ENCODE measurements at regions not wholly inside any gene's neighbourhood (a gene's known extent, or its start where the extent isn't known, plus 50 kb on each side); places are given as distances from the start of the nearest gene placed in this dataset.
"Not testable (repeated sequence)": the region's sequence is repeated elsewhere in the genome, so short reads cannot be mapped to it uniquely, and the experiment has no call there.

DNA sequence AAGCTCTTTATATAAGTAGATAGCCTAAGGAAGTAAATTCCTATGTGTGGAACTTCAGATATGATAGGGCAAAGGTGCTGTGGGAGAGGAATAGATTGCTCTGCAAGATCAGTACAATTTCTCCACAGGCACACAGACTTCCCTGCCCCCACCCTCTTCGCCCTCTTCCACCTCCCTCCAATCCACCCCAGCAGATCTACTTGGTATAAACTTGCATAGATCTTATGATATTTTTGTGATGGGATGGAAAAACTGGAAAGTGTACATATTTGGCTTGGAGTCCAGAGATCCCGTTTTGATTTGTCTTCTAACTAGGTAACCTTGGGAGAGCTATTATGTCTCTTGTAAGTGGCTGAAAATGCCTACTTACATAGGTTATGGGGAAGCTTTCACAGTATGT is 586.3 kb upstream of the USP24 start:
- DNase-seq = no peak

GRCh38 chr1:55800503-55800902 is 585.3 kb upstream of the USP24 start:
- DNase-seq = no peak

GRCh38 chr1:55793856-55794255 is 578.7 kb upstream of the USP24 start:
- no peak for DNase-seq

DNA sequence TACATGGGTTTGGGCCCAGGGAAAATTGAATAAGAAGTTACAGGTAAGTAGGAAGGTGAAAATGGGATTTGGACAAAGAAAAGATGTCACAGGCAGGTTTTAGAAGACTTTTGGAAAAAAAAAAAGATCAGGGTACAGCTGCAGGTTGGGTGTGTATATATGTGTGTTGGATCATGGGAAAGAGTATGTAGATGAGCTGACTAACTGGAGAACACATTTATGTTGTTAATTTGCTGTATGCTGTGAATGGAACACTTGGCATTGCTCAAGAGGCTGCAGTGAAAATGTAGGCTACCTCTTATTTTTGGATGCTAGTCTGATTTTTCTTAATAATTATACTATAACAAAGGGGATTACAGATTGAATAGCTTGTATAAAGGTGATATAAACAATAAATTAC is 577.7 kb upstream of the USP24 start:
- DNase-seq = no peak

- DNase-seq = no peak
Observed at GRCh38 chr1:55789466-55789865, 574.3 kb upstream of the USP24 start.

DNA sequence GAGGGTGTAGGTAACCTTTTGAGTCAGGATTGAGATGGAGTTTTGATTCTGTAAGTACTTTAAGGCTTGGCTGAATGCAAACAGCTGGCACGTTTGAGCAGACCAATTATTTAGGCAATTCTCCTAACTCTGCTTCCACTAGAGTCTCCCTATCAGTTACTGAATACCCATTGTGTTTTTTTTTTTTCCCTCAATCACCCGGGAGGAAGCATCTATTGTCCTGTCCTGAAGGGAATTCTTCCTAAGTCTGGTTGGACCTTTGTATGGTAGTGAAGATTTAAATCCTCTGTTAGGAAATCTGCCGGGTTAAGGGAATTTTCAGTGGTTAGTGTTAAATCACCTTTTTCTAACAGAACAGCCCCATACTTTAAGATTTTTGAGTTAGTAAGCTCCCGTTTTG is 571.2 kb upstream of the USP24 start:
- no peak for DNase-seq

GRCh38 chr1:55784941-55785450 is 569.8 kb upstream of the USP24 start:
- not testable (repeated sequence) for DNase-seq

- DNase-seq = peak; percentile 92 to 95
Observed at GRCh38 chr1:55781944-55782482, 566.8 kb upstream of the USP24 start.

GRCh38 chr1:55781003-55781402 is 565.8 kb upstream of the USP24 start:
- peak in 1 of 2 experiments; percentile 63 for DNase-seq

- no peak for DNase-seq
Observed at GRCh38 chr1:55777545-55777944, 562.4 kb upstream of the USP24 start.

- peak; percentile 93 to 96 for DNase-seq
Observed at GRCh38 chr1:55775007-55775406, 559.8 kb upstream of the USP24 start.

GRCh38 chr1:55774446-55774845 is 559.3 kb upstream of the USP24 start:
- DNase-seq = no peak

- DNase-seq = no peak
Observed at GRCh38 chr1:55773211-55773940, 558.2 kb upstream of the USP24 start.

DNA sequence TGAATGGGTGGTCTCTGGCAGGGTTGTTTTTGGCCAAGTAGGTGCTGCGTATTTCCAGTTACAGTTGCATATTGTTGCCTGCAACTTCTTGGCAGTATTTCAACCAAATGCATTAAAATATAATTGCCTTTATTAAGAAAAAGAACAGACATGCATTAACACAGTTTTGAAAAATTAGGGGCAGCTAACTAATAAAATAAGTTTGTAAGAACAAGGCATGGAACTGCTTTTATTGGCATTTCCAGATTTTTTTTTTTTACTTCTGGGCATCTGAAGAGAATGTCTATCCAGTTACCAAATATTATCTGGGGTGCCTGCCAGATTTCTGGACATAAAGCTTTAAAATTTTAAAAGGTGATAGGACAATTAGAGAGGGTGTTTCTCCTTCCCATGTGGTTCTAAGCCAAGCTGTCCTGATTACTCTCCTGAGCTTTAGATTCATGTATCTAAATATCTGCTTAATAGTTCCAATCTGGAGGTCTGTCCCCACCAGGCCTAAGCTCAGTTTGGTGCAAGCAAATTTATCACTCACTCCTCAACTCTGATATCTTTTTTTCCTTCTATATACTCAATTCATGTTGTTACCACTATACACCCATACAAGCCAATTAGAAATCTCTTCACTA is 553.3 kb upstream of the USP24 start:
- DNase-seq = peak; percentile 42 to 64

DNA sequence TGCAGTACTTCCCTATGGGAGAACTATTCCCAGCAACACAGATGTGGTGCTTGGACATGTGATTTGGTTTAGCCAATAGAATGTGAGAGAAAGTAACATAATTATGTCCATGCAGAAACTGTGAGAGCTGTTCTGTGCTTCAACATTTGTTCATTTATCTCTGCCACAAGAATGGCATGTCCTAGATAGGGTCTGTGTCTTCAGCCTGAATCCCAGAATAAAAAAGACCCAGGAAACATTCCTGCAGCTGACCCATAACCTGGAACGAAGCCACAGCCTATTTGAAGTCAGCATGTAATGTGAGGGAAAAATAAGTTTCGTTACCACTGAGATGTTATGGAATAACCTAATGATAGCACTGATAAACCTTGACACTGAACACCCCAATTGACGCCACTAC is 552.0 kb upstream of the USP24 start:
- DNase-seq = no peak

- DNase-seq = not testable (repeated sequence)
Observed at GRCh38 chr1:55765505-55765904, 550.3 kb upstream of the USP24 start.

GRCh38 chr1:55751776-55752175 is 536.6 kb upstream of the USP24 start:
- no peak for DNase-seq

GRCh38 chr1:55750628-55750995 is 535.4 kb upstream of the USP24 start:
- DNase-seq = no peak

GRCh38 chr1:55749975-55750627 is 534.9 kb upstream of the USP24 start:
- DNase-seq = no peak

DNA sequence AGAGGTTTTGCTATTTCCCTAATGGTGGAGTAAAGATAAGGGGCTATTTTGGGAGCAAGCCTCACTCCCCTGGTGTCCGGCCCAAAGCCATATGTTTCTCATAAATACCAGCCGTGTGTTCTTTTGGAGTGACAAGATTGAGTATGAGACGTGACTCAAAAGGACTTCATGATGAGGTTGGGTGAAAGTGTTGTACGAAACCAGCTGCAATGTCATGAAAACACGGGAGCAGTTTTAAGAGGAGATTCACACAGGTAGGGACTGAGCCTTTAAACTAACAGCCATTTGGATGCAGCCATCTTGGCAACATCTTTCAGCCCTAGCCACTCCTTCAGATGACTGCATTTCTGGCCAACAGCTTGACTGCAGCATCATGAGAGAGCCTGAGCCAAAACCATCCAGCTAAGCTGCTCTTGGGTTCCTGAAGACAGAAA is 532.3 kb upstream of the USP24 start:
- DNase-seq = peak; percentile 49 to 70

GRCh38 chr1:55746710-55747109 is 531.5 kb upstream of the USP24 start:
- DNase-seq = no peak

- no peak for DNase-seq
Observed at GRCh38 chr1:55741516-55741915, 526.4 kb upstream of the USP24 start.

GRCh38 chr1:55735106-55735505 is 519.9 kb upstream of the USP24 start:
- DNase-seq = peak; percentile 31 to 68

- DNase-seq = peak in 1 of 2 experiments; percentile 23
Observed at GRCh38 chr1:55726994-55727393, 511.8 kb upstream of the USP24 start.
